Ishikawa (cell line): ENCODE measurements at regions not wholly inside any gene's neighbourhood (a gene's known extent, or its start where the extent isn't known, plus 50 kb on each side); places are given as distances from the start of the nearest gene placed in this dataset.
A peak's percentile ranks its signal among the peaks of the same experiment; 100 is the strongest.

ENCODE experiments used
- CEBPB ChIP-seq: IDR thresholded peaks from 2 replicates; pipeline ENCODE4 v1.6.1; 2012
- CREB1 ChIP-seq: IDR thresholded peaks from 2 replicates; pipeline ENCODE4 v1.6.1; 2012; ENCODE audit warnings: low read depth
- EGR1 ChIP-seq: IDR thresholded peaks from 2 replicates; pipeline ENCODE4 v1.6.1; 2012
- EP300 ChIP-seq: IDR thresholded peaks from 2 replicates; pipeline ENCODE4 v1.6.1; 2012; ENCODE audit warnings: borderline replicate concordance
- FOXM1 ChIP-seq: IDR thresholded peaks from 2 replicates; pipeline ENCODE4 v1.6.1; 2012; ENCODE audit warnings: low read depth, borderline replicate concordance
- MAX ChIP-seq: IDR thresholded peaks from 2 replicates; pipeline ENCODE4 v1.6.1; 2012
- NFIC ChIP-seq: IDR thresholded peaks from 2 replicates; pipeline ENCODE4 v1.6.1; 2012
- RAD21 ChIP-seq: IDR thresholded peaks from 2 replicates; pipeline ENCODE4 v1.6.1; 2012; ENCODE audit warnings: low read depth
- TAF1 ChIP-seq: IDR thresholded peaks from 2 replicates; pipeline ENCODE4 v1.6.1; 2012; ENCODE audit warnings: low read depth, mild to moderate bottlenecking
- TCF12 ChIP-seq: IDR thresholded peaks from 2 replicates; pipeline ENCODE4 v1.6.1; 2012; ENCODE audit warnings: low read depth
- TEAD4 ChIP-seq: IDR thresholded peaks from 2 replicates; pipeline ENCODE4 v1.6.1; 2012
- YY1 ChIP-seq: IDR thresholded peaks from 2 replicates; pipeline ENCODE4 v1.6.1; 2012; ENCODE audit warnings: low read depth
- ZBTB7A ChIP-seq: IDR thresholded peaks from 2 replicates; pipeline ENCODE4 v1.6.1; 2012; ENCODE audit warnings: low read depth
- TF ChIP-seq, protein P1 (sequence below): IDR thresholded peaks from 2 replicates; pipeline ENCODE4 v1.6.1; 2012; ENCODE audit warnings: low read depth, mild to moderate bottlenecking
- TF ChIP-seq, protein P2 (sequence below): IDR thresholded peaks from 2 replicates; pipeline ENCODE4 v1.6.1; 2012

GRCh38 chr14:66322564-66322963 lies 163.6 kb upstream of the CCDC196 start:
- TF ChIP-seq TEAD4: no peak

GRCh38 chr14:66330228-66330627 lies 155.9 kb upstream of the CCDC196 start:
- no peak for TF ChIP-seq FOXM1
- no peak for TF ChIP-seq TEAD4
- no peak for TF ChIP-seq YY1
- TF ChIP-seq MAX: no peak
- no peak for TF ChIP-seq TAF1

- TF ChIP-seq ZBTB7A (no peak), EGR1 (no peak)
These were observed 155.3 kb upstream of the CCDC196 start for GRCh38 chr14:66330916-66331315.

GRCh38 chr14:66341239-66341638 lies 144.9 kb upstream of the CCDC196 start:
- TF ChIP-seq MAX: no peak
- no peak for TF ChIP-seq RAD21
- no peak for TF ChIP-seq CREB1
- no peak for TF ChIP-seq CEBPB
- TF ChIP-seq, protein P1, sequence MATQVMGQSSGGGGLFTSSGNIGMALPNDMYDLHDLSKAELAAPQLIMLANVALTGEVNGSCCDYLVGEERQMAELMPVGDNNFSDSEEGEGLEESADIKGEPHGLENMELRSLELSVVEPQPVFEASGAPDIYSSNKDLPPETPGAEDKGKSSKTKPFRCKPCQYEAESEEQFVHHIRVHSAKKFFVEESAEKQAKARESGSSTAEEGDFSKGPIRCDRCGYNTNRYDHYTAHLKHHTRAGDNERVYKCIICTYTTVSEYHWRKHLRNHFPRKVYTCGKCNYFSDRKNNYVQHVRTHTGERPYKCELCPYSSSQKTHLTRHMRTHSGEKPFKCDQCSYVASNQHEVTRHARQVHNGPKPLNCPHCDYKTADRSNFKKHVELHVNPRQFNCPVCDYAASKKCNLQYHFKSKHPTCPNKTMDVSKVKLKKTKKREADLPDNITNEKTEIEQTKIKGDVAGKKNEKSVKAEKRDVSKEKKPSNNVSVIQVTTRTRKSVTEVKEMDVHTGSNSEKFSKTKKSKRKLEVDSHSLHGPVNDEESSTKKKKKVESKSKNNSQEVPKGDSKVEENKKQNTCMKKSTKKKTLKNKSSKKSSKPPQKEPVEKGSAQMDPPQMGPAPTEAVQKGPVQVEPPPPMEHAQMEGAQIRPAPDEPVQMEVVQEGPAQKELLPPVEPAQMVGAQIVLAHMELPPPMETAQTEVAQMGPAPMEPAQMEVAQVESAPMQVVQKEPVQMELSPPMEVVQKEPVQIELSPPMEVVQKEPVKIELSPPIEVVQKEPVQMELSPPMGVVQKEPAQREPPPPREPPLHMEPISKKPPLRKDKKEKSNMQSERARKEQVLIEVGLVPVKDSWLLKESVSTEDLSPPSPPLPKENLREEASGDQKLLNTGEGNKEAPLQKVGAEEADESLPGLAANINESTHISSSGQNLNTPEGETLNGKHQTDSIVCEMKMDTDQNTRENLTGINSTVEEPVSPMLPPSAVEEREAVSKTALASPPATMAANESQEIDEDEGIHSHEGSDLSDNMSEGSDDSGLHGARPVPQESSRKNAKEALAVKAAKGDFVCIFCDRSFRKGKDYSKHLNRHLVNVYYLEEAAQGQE: no peak
- no peak for TF ChIP-seq NFIC
- TF ChIP-seq, protein P2, sequence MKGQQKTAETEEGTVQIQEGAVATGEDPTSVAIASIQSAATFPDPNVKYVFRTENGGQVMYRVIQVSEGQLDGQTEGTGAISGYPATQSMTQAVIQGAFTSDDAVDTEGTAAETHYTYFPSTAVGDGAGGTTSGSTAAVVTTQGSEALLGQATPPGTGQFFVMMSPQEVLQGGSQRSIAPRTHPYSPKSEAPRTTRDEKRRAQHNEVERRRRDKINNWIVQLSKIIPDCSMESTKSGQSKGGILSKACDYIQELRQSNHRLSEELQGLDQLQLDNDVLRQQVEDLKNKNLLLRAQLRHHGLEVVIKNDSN: no peak
- TF ChIP-seq EP300: no peak
- TF ChIP-seq EGR1: no peak
- TF ChIP-seq TAF1: no peak
- TF ChIP-seq TEAD4: no peak
- TF ChIP-seq YY1: no peak
- TF ChIP-seq TCF12: no peak
- no peak for TF ChIP-seq ZBTB7A
- TF ChIP-seq FOXM1: no peak

- TF ChIP-seq, protein P2: no peak
- no peak for TF ChIP-seq TAF1
These were observed 140.2 kb upstream of the CCDC196 start for GRCh38 chr14:66345986-66346385.

GRCh38 chr14:66351310-66351709 lies 134.9 kb upstream of the CCDC196 start:
- no peak for TF ChIP-seq TEAD4
- TF ChIP-seq EP300: no peak
- TF ChIP-seq ZBTB7A: no peak
- no peak for TF ChIP-seq RAD21
- TF ChIP-seq CREB1: no peak
- no peak for TF ChIP-seq TCF12
- no peak for TF ChIP-seq MAX

DNA sequence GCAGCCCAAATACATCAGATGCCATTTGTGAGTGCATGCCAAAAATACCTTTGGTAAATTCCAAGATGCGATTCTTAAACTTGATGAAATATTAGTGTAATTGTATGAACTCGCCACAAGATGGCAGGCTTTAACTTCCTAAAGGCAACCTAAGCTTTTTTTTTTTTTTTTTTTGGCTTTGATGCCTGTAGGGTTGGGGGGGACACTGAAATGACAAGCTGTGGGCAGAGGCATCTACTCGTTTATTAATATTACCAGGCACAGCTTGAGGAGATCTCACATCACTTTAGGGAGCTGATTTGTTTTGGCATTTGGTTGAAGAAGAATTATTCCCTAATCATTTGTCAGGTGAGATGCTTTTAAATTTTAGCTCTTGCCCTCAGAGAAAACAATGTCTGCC lies 126.7 kb upstream of the CCDC196 start:
- TF ChIP-seq NFIC (no peak), RAD21 (peak; percentile 79)

DNA sequence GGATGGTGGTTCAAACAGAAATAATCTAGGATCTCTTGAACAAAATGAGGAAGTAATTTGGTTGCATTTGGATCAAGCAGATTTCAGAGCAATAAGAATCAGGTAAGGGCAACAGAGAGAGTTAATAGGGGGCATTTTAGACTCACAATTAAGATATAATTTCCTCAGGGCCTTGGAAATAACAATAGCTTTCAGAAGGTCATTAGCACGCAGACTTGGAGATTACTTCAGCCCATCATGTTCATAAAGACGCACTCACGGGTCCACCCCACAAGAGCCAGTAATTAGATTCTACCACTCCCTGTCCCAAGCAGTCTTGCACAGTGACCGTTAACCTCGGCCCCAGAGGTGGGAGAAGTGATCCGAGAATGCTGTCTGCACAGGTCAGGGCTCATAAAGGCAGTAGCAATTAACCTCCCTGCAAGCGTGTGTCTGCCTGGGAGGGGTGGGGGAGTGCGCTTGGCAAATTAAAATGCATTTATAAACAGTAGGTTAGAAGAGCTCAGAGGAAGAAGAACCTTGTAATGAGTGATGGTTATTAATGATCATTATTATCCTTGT lies 125.7 kb upstream of the CCDC196 start:
- TF ChIP-seq CEBPB (no peak), TEAD4 (no peak)
- TF ChIP-seq, protein P1: no peak
